ENCODE measurements at regions not wholly inside any gene's neighbourhood (a gene's known extent, or its start where the extent isn't known, plus 50 kb on each side); places are given as distances from the start of the nearest gene placed in this dataset.
A peak's percentile ranks its signal among the peaks of the same experiment; 100 is the strongest.
"Not testable (repeated sequence)": the region's sequence is repeated elsewhere in the genome, so short reads cannot be mapped to it uniquely, and the experiment has no call there.

DNA sequence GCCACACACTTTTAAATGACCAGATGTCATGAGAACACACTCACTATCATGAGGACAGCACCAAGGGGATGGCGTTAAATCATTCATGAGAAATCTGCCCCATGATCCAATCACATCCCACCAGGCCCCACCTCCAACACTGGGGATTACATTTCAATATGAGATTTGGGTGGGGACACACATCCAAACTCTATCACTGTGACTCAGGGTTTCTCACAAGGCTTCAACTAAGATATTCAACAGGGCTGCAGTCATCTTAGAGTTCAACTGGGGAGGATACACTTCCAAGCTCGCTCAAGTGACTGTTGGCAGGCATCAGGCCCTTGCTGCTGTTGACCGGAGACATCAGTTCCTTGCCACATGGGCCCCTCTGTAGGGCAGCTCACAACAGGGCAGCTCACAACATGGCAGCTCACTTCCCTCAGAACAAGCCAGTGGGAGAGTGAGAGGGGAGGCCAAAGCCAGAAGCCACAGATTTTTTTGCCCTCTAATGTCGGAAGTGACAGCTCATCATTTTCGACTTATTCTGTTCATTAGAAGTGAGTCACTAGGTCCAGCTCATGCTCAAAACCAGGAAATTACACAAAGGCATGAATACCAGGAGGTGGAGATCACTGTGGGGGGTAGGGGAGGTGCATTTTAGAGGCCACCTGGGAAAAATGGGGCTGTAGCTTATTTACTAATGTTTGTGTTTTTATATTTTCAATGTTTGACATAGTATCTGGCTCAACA is 50.8 kb upstream of the PTHLH start:
- TF ChIP-seq POLR2A (IDR thresholded peaks at IDR 0.05; ENCODE audit: low read depth, low read length), result no peak
- FAIRE-seq (peak; percentile 97), DNase-seq (ENCODE audit: insufficient read length, low spot score) (peak; percentile 30)

GRCh38 chr12:28024231-28024995 is 51.9 kb upstream of the PTHLH start:
- DNase-seq (ENCODE audit: insufficient read length, low spot score) (no peak), FAIRE-seq (no peak)
- no peak for TF ChIP-seq POLR2A (IDR thresholded peaks at IDR 0.05; ENCODE audit: low read depth, low read length)

DNA sequence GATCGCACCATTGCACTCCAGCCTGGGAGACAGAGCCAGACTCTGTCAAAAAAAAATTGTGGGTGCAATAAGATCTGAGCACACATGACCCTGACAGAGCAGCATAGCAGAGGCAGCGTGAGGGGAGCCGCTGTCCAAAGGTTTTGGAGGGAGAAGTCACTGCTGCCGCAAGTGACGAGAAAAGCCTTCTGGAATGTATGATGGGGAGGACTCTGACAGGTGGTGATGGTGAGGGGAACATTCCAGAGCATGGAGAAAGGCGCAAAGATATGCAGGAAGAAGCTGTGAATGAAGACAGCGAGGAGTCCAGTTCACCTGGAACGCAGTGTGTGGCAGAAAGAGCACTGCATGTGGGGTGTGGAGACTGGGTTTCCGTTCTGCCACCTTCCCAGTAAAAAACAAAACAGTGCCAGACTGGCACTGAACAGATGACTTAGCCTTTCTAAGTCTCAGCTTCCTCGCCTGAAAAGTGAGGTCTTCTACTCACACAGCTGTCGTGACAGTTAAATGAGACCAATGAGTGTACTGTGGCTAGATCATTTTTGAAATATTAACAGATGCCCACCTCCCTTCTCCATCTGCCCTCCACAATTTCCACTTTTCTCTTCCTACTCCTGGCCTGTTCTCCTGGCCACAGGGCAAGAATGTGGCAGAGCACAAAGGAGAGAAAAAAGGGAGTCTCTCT is 53.4 kb upstream of the PTHLH start:
- no peak for TF ChIP-seq POLR2A (IDR thresholded peaks at IDR 0.05; ENCODE audit: low read depth, low read length)
- DNase-seq (ENCODE audit: insufficient read length, low spot score) (no peak), FAIRE-seq (no peak)

DNA sequence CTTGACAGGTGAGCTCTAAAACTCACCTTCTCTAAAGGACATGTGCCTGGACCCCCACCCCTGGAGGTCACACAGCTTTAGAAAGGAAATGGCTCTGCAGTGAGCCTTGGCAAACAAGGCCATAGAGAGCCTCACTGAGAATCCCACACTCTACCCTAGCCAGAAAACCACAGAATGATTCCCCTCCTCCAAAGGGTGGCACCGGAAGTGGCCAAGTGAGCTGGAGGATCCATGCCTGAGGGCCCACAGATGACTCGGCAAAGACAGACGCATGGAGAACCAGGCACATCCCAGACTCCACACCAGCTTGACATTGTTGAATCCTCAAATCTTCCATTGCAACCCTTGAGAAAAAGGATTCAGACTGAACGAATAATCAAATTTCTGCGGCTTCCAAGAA is 54.2 kb upstream of the PTHLH start:
- no peak for DNase-seq (ENCODE audit: insufficient read length, low spot score)

DNA sequence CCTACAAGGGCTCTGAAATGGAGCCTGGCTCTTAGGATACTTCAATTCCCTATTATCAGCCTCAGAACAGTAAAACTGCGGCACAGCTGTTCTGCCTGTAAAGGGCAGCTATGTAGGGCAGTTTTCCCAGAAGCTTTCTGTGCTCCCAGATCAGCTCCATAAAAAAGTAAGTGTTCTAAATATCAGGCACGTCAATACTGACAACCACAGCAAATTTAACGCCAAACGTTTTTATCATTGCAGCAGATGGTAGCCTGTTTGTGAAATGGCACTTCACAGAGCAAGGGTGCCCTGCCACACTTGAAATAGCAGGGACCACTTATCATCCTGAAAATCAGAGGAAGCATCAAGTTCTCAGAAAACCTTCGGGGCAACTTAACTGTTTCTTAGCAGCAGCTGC is 54.8 kb upstream of the PTHLH start:
- FAIRE-seq (no peak), DNase-seq (ENCODE audit: insufficient read length, low spot score) (no peak)
- no peak for TF ChIP-seq POLR2A (IDR thresholded peaks at IDR 0.05; ENCODE audit: low read depth, low read length)

More for the DNA sequence above, 54.2 kb upstream of the PTHLH start:
- FAIRE-seq, result no peak
- TF ChIP-seq POLR2A (IDR thresholded peaks at IDR 0.05; ENCODE audit: low read depth, low read length), result no peak

DNA sequence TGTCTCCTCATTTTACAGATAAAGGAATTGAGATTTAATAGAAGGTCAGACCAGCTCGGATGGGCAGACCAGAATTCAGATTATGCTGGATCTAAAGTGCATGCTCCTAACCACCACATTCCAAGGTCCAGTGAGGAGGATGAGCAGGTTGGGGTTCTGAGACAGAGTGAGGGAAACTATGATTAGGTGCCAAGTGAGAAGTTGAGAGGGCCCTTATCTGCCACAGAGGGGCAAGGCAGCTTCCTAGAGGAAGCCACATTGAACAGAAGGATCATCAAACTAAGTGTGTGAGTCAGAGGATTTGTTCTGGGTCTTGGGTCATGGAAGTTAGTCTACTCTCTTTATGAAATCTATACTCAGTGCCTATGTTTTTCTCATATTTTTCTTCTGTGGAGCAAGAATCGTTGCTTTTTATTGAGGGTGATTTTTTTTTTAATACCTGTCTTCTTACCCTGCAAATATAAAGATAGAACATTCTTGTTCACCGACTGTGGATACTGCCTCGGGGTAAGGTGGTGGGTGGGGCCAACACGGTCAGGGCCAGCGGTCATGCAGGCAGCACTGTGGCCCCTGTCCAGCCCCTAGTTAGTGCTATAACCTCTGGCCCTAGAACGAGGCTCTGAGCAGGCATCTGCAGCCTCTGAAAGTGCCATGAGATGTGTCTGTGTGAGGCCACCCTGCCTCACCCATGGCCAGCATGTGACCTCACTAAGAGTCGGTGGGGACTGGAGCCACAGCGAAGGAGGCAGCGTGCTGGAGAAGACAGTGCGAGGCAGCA is 55.6 kb upstream of the PTHLH start:
- no peak for TF ChIP-seq POLR2A (IDR thresholded peaks at IDR 0.05; ENCODE audit: low read depth, low read length)
- DNase-seq (ENCODE audit: insufficient read length, low spot score) (no peak), FAIRE-seq (no peak)

GRCh38 chr12:28032811-28033537 is 60.4 kb upstream of the PTHLH start:
- DNase-seq (ENCODE audit: insufficient read length, low spot score) (no peak), FAIRE-seq (no peak)
- no peak for TF ChIP-seq POLR2A (IDR thresholded peaks at IDR 0.05; ENCODE audit: low read depth, low read length)

GRCh38 chr12:28033538-28033915 is 61.0 kb upstream of the PTHLH start:
- FAIRE-seq, result peak; percentile 67
- no peak for DNase-seq (ENCODE audit: insufficient read length, low spot score)
- no peak for TF ChIP-seq POLR2A (IDR thresholded peaks at IDR 0.05; ENCODE audit: low read depth, low read length)

DNA sequence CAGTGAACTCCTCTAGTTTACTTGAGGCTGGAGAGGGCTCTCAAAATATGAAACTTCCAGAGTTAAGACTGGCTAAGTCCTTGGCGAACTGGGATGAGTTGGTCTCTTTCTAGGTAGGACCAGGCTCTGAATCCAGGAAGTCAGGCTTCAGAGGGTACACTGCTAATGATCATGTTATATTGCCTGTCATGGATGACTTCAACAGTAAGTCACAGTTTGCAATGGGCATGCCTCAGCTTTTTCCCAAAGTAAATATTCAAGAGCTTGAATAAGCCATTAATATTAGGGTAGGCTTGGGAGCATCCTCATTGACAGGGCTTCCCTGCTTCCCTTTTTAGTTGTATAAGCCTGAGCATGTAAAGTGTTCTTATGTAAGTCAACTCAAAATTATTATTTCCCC is 61.7 kb upstream of the PTHLH start:
- FAIRE-seq (peak; percentile 33), DNase-seq (ENCODE audit: insufficient read length, low spot score) (no peak)
- no peak for TF ChIP-seq POLR2A (IDR thresholded peaks at IDR 0.05; ENCODE audit: low read depth, low read length)

DNA sequence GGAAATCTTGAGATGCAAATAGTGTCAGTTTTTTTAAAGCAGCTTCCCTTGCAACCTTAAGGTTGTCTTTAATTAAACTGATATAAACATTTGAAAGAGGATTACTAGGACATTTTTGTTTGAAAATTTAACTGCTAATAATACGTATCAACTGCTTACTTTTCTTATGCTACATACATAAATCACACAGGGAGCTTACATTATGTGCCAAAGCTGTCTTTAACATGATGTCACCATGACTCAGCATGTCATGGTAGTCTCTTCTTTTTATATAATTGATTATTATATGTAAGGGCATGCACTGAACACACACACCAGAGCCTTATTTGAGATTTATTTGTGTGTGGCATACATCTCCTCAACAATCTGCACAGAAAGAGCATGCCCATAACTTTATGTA is 63.0 kb upstream of the PTHLH start:
- no peak for TF ChIP-seq POLR2A (IDR thresholded peaks at IDR 0.05; ENCODE audit: low read depth, low read length)
- no peak for DNase-seq (ENCODE audit: insufficient read length, low spot score)
- FAIRE-seq, result no peak

- DNase-seq (ENCODE audit: insufficient read length, low spot score) (no peak), FAIRE-seq (no peak)
- no peak for TF ChIP-seq POLR2A (IDR thresholded peaks at IDR 0.05; ENCODE audit: low read depth, low read length)
These were observed 64.4 kb upstream of the PTHLH start for GRCh38 chr12:28036940-28037339.

GRCh38 chr12:28040246-28040645 is 67.7 kb upstream of the PTHLH start:
- DNase-seq (ENCODE audit: insufficient read length, low spot score) (no peak), FAIRE-seq (no peak)
- TF ChIP-seq POLR2A (IDR thresholded peaks at IDR 0.05; ENCODE audit: low read depth, low read length), result no peak

DNA sequence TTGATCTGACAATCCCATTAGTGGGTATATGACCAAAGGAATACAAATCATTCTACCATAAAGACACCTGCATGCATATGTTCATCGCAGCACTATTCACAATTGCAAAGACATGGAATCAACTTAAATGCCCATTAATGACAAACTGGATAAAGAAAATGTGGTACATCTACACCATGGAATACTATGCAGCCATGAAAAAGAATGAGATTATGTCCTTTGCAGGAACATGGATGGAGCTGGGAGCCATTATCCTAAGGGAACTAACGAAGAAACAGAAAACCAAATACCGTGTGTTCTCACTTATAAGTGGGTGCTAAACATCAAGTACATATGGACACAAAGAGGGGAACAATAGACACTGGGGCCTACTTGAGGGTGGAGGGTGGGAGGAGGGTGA is 74.1 kb upstream of the PTHLH start:
- not testable (repeated sequence) for FAIRE-seq; DNase-seq (ENCODE audit: insufficient read length, low spot score)

Measured in H54 (cell line).